ENCODE measurements at regions not wholly inside any gene's neighbourhood (a gene's known extent, or its start where the extent isn't known, plus 50 kb on each side); places are given as distances from the start of the nearest gene placed in this dataset.

- TF ChIP-seq POLR2A (IDR thresholded peaks at IDR 0.05; ENCODE audit: low read depth, low read length) (no peak), TAF1 (IDR thresholded peaks at IDR 0.05; ENCODE audit: low read depth, low read length) (no peak)
These were observed 199.5 kb upstream of the NFE2L3 start for GRCh38 chr7:25952261-25953057.
